IMR-90 (cell line): ENCODE measurements at regions not wholly inside any gene's neighbourhood (a gene's known extent, or its start where the extent isn't known, plus 50 kb on each side); places are given as distances from the start of the nearest gene placed in this dataset.

ENCODE experiments used
- ATAC-seq: fragments of 200-7000 bp; cut with Tn5 transposase; 2 replicates; pipeline ENCODE4 v1.9.1; 2020; ENCODE audit warnings: low read depth, mild to moderate bottlenecking, moderate library complexity
- BruUV-seq: library from RNA; stranded (reverse); fragments of 400-500 nt; replicated peaks from 2 replicates; lab custom pipeline; 2021; lab: Mats Ljungman, UMichigan
- CTCF ChIA-PET: fragments of 300-600 bp; formaldehyde crosslinking; extraction: SDS; loops from one replicate; lab custom pipeline; 2021; ENCODE audit warnings: antibody characterized with exemption; lab: Yijun Ruan, JAX
- POLR2A ChIA-PET: fragments of 300-600 bp; sonication (Branson Sonifier 250); formaldehyde crosslinking; loops from one replicate; lab custom pipeline; 2022; ENCODE audit warnings: antibody characterized with exemption; ENCODE audit not compliant: unreplicated experiment; lab: Charles Lee
- DNase-seq: peaks from one replicate; pipeline ENCODE4 v3.0.0; 2013
- H2AFZ ChIP-seq: replicated peaks from 2 replicates; pipeline ENCODE3; 2013; ENCODE audit warnings: low read length, mild to moderate bottlenecking; ENCODE audit not compliant: poor library complexity
- H2AK5ac ChIP-seq: 2 replicates; pipeline ENCODE4 v1.6.1; 2013; ENCODE audit warnings: low read depth, low read length, inconsistent platforms
- H2AK9ac ChIP-seq: replicated peaks from 2 replicates; pipeline ENCODE3; 2013; ENCODE audit warnings: mild to moderate bottlenecking, low read depth, low read length, moderate library complexity; ENCODE audit not compliant: poor library complexity
- H2BK120ac ChIP-seq: 2 replicates; pipeline ENCODE4 v1.6.1; 2013; ENCODE audit warnings: low read depth, low read length, inconsistent platforms
- H2BK15ac ChIP-seq: 3 replicates; pipeline ENCODE4 v1.6.1; 2013; ENCODE audit warnings: low read depth, low read length, inconsistent platforms
- H2BK20ac ChIP-seq: 2 replicates; pipeline ENCODE4 v1.6.1; 2013; ENCODE audit warnings: low read depth, mild to moderate bottlenecking, inconsistent platforms, low read length, moderate library complexity
- H2BK5ac ChIP-seq: 2 replicates; pipeline ENCODE4 v1.6.1; 2013; ENCODE audit warnings: mild to moderate bottlenecking, low read depth, low read length, inconsistent platforms; ENCODE audit not compliant: poor library complexity, severe bottlenecking
- H3K14ac ChIP-seq: replicated peaks from 2 replicates; pipeline ENCODE4 v1.6.1; 2013; ENCODE audit warnings: low read depth, low read length, inconsistent platforms
- H3K18ac ChIP-seq: 2 replicates; pipeline ENCODE4 v1.6.1; 2013; ENCODE audit warnings: low read depth, low read length, control low read depth
- H3K23ac ChIP-seq: 2 replicates; pipeline ENCODE4 v1.6.1; 2013; ENCODE audit warnings: low read depth, low read length, inconsistent platforms
- H3K27ac ChIP-seq: 2 replicates; pipeline ENCODE4 v1.5.1; 2013; ENCODE audit warnings: mild to moderate bottlenecking, control low read depth, low read length; ENCODE audit not compliant: insufficient read depth
- H3K27me3 ChIP-seq: 2 replicates; pipeline ENCODE4 v1.6.1; 2013; ENCODE audit warnings: low read length; ENCODE audit not compliant: control insufficient read depth, insufficient read depth
- H3K36me3 ChIP-seq: 2 replicates; pipeline ENCODE4 v1.6.1; 2013; ENCODE audit warnings: low read length, mixed read lengths; ENCODE audit not compliant: control insufficient read depth, insufficient read depth
- H3K4ac ChIP-seq: 2 replicates; pipeline ENCODE4 v1.6.1; 2013; ENCODE audit warnings: low read depth, low read length, inconsistent platforms
- H3K4me1 ChIP-seq: 2 replicates; pipeline ENCODE4 v1.6.1; 2013; ENCODE audit warnings: low read length, mixed read lengths; ENCODE audit not compliant: control insufficient read depth, insufficient read depth
- H3K4me2 ChIP-seq: 2 replicates; pipeline ENCODE4 v1.6.1; 2013; ENCODE audit warnings: low read depth, mild to moderate bottlenecking, control low read depth, low read length, moderate library complexity
- H3K4me3 ChIP-seq: 2 replicates; pipeline ENCODE4 v1.5.1; 2013; ENCODE audit warnings: low read depth, mild to moderate bottlenecking, control low read depth, low read length, moderate library complexity; ENCODE audit not compliant: insufficient read depth
- H3K56ac ChIP-seq: 2 replicates; pipeline ENCODE4 v1.6.1; 2013; ENCODE audit warnings: low read length, inconsistent platforms; ENCODE audit not compliant: insufficient read depth; ENCODE audit errors: extremely low read depth
- H3K79me1 ChIP-seq, 2 experiments: 2 replicates each; pipeline ENCODE4 v1.6.1; 2013; ENCODE audit warnings: low read length in 2 of 2, inconsistent platforms in 1 of 2, low read depth in 1 of 2
- H3K9ac ChIP-seq: 2 replicates; pipeline ENCODE4 v1.6.1; 2013; ENCODE audit warnings: low read depth, low read length, control low read depth
- H3K9me1 ChIP-seq: 2 replicates; pipeline ENCODE4 v1.6.1; 2013; ENCODE audit warnings: low read length, inconsistent platforms; ENCODE audit not compliant: insufficient read depth
- H3K9me3 ChIP-seq: 2 replicates; pipeline ENCODE4 v1.6.1; 2013; ENCODE audit warnings: low read length; ENCODE audit not compliant: control insufficient read depth, insufficient read depth
- H4K20me1 ChIP-seq: 2 replicates; pipeline ENCODE4 v1.6.1; 2013; ENCODE audit warnings: low read length, inconsistent platforms; ENCODE audit not compliant: insufficient read depth
- H4K5ac ChIP-seq: 2 replicates; pipeline ENCODE4 v1.6.1; 2013; ENCODE audit warnings: mild to moderate bottlenecking, low read depth, low read length, control low read depth
- H4K8ac ChIP-seq, 2 experiments: 2 replicates each; pipeline ENCODE4 v1.6.1; 2013; ENCODE audit warnings: low read depth in 2 of 2, low read length in 2 of 2, control low read depth in 1 of 2, inconsistent platforms in 1 of 2
- H4K91ac ChIP-seq: 2 replicates; pipeline ENCODE4 v1.6.1; 2013; ENCODE audit warnings: low read depth, low read length, inconsistent platforms; ENCODE audit not compliant: insufficient read depth
- BHLHE40 ChIP-seq: fragments of 150-350 bp; IDR thresholded peaks from 2 replicates; pipeline ENCODE4 v1.6.1; 2016; ENCODE audit warnings: mild to moderate bottlenecking, low read depth, low read length
- CEBPB ChIP-seq: IDR thresholded peaks from 2 replicates; pipeline ENCODE4 v1.6.1; 2012; ENCODE audit warnings: low read depth, low read length, improper control_type of control experiment
- CHD1 ChIP-seq: IDR thresholded peaks from 2 replicates; pipeline ENCODE4 v1.6.1; 2012; ENCODE audit warnings: low read depth, low read length, improper control_type of control experiment
- CTCF ChIP-seq: conservative IDR thresholded peaks from 2 replicates; pipeline ENCODE4 v1.5.1; 2012; ENCODE audit warnings: mild to moderate bottlenecking, low read depth, low read length, improper control_type of control experiment
- FOS ChIP-seq: fragments of 150-350 bp; IDR thresholded peaks from 2 replicates; pipeline ENCODE4 v1.6.1; 2016; ENCODE audit warnings: low read depth, low read length
- MAFK ChIP-seq: IDR thresholded peaks from 2 replicates; pipeline ENCODE4 v1.6.1; 2012; ENCODE audit warnings: low read depth, low read length, improper control_type of control experiment
- MAZ ChIP-seq: IDR thresholded peaks from 2 replicates; pipeline ENCODE4 v1.6.1; 2012; ENCODE audit warnings: low read depth, mild to moderate bottlenecking, low read length, improper control_type of control experiment, moderate library complexity, borderline replicate concordance
- MXI1 ChIP-seq: IDR thresholded peaks from 2 replicates; pipeline ENCODE4 v1.6.1; 2012; ENCODE audit warnings: low read depth, mild to moderate bottlenecking, low read length, moderate library complexity, borderline replicate concordance
- NFE2L2 ChIP-seq: fragments of 150-350 bp; IDR thresholded peaks from 2 replicates; pipeline ENCODE4 v1.6.1; 2016; ENCODE audit warnings: low read depth, mild to moderate bottlenecking, low read length
- POLR2A ChIP-seq: IDR thresholded peaks from 2 replicates; pipeline ENCODE4 v1.6.1; 2012; ENCODE audit warnings: mild to moderate bottlenecking, low read depth, low read length
- RAD21 ChIP-seq: IDR thresholded peaks from 2 replicates; pipeline ENCODE4 v1.6.1; 2012; ENCODE audit warnings: low read length, improper control_type of control experiment
- RCOR1 ChIP-seq: IDR thresholded peaks from 2 replicates; pipeline ENCODE4 v1.6.1; 2012; ENCODE audit warnings: mild to moderate bottlenecking, low read length, improper control_type of control experiment; ENCODE audit not compliant: insufficient replicate concordance
- RFX5 ChIP-seq: IDR thresholded peaks from 2 replicates; pipeline ENCODE4 v1.8.0; 2012; ENCODE audit warnings: low read depth, mild to moderate bottlenecking, low read length, moderate library complexity
- SMC3 ChIP-seq: fragments of 150-350 bp; IDR thresholded peaks from 2 replicates; pipeline ENCODE4 v1.6.1; 2016; ENCODE audit warnings: low read depth, mild to moderate bottlenecking, antibody characterized with exemption, low read length, moderate library complexity
- WGBS, 2 experiments: methylation state at CpG; one replicate each; pipeline versions ENCODE4 v1.1.5 to v1.1.7; 2013; ENCODE audit warnings: missing lambda C conversion rate in 2 of 2; ENCODE audit not compliant: insufficient read length in 1 of 2; ENCODE audit errors: extremely low coverage in 2 of 2; 5-methylcytosine and 5-hydroxymethylcytosine counted together
- dilution Hi-C: fragments of 300-500 bp; cut with HindIII; formaldehyde crosslinking; loops from one replicate; pipeline ENCODE4 v1.14.3; 2018; ENCODE audit warnings: low sequenced_read_pairs; ENCODE audit not compliant: unreplicated experiment
- in situ Hi-C: fragments of 300-500 bp; cut with MboI; formaldehyde crosslinking; loops from 3 replicates; pipeline ENCODE4 v1.14.3; 2019; ENCODE audit warnings: low sequenced_read_pairs, inconsistent platforms, mixed read lengths
- intact Hi-C: fragments of 100-400 bp; cut with micrococcal nuclease; formaldehyde crosslinking; loops from 2 replicates; pipeline ENCODE4 v1.10.0; 2022
- TF ChIP-seq, protein P1 (sequence below): fragments of 150-350 bp; IDR thresholded peaks from 2 replicates; pipeline ENCODE4 v1.6.1; 2016; ENCODE audit warnings: low read depth, mild to moderate bottlenecking, low read length, moderate library complexity, borderline replicate concordance
- TF ChIP-seq, protein P2 (sequence below): fragments of 150-350 bp; IDR thresholded peaks from 2 replicates; pipeline ENCODE4 v1.6.1; 2017; ENCODE audit warnings: mild to moderate bottlenecking, antibody characterized with exemption, low read length, low read depth

DNA sequence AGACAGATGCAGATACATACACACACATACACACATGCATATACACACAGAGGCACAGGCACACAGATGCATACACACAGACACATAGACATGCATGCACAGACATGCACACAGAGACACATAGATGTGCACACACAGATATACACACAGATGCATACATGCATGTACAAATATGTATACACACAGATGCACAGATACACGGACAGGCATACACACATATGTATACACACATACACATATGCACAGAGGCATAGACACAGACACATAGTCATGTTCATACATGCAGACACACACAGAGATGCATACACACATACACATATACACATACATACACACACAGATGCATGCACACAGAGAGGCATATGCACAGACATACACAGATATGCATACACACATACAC lies 437.3 kb upstream of the SMIM21 start:
- no peak overlapping the region for H3K14ac ChIP-seq
- H2BK15ac ChIP-seq, result no peak overlapping the region
- H2BK20ac ChIP-seq, result no peak overlapping the region
- no peak overlapping the region for H3K4me2 ChIP-seq
- in situ Hi-C loops, result no loop called here
- H4K5ac ChIP-seq, result no peak overlapping the region
- H2BK5ac ChIP-seq, result no peak overlapping the region
- no peak overlapping the region for H3K9ac ChIP-seq
- ChIA-PET POLR2A (no interaction called here), CTCF (no interaction called here)
- BruUV-seq, result no TSS peak
- H3K36me3 ChIP-seq, result no peaks in the 10 kb centered on the region
- H3K4me3 ChIP-seq, result no peak overlapping the region
- H4K20me1 ChIP-seq, result no peaks in the 10 kb centered on the region
- H2AFZ ChIP-seq, result no peak overlapping the region
- no peak for TF ChIP-seq CEBPB
- no peak for TF ChIP-seq MXI1
- no peak for TF ChIP-seq MAFK
- no peak for TF ChIP-seq POLR2A
- no peak for TF ChIP-seq CTCF
- TF ChIP-seq RAD21, result no peak
- TF ChIP-seq MAZ, result no peak
- no peak for TF ChIP-seq BHLHE40
- no peak for TF ChIP-seq CHD1
- TF ChIP-seq SMC3, result no peak
- no peak for TF ChIP-seq FOS
- no peak for TF ChIP-seq RCOR1
- TF ChIP-seq, protein P1, sequence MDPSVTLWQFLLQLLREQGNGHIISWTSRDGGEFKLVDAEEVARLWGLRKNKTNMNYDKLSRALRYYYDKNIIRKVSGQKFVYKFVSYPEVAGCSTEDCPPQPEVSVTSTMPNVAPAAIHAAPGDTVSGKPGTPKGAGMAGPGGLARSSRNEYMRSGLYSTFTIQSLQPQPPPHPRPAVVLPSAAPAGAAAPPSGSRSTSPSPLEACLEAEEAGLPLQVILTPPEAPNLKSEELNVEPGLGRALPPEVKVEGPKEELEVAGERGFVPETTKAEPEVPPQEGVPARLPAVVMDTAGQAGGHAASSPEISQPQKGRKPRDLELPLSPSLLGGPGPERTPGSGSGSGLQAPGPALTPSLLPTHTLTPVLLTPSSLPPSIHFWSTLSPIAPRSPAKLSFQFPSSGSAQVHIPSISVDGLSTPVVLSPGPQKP, result no peak
- TF ChIP-seq, protein P2, sequence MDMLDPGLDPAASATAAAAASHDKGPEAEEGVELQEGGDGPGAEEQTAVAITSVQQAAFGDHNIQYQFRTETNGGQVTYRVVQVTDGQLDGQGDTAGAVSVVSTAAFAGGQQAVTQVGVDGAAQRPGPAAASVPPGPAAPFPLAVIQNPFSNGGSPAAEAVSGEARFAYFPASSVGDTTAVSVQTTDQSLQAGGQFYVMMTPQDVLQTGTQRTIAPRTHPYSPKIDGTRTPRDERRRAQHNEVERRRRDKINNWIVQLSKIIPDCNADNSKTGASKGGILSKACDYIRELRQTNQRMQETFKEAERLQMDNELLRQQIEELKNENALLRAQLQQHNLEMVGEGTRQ, result no peak
- TF ChIP-seq RFX5, result no peak
- TF ChIP-seq NFE2L2, result no peak
- H4K91ac ChIP-seq, result no peak overlapping the region
- no peaks in the 10 kb centered on the region for H3K4me1 ChIP-seq
- H3K27ac ChIP-seq, result no peak overlapping the region
- no peak overlapping the region for H4K8ac ChIP-seq
- intact Hi-C loops, result no loop called here
- no peak overlapping the region for H3K4ac ChIP-seq
- no peak for DNase-seq
- no peak overlapping the region for H2AK9ac ChIP-seq
- dilution Hi-C loops, result no loop called here
- no peak overlapping the region for H3K56ac ChIP-seq
- no peaks in the 10 kb centered on the region for H3K79me1 ChIP-seq
- peaks cover 7% of the 10 kb centered on the region for H3K9me3 ChIP-seq
- ATAC-seq, result no peak
- H2AK5ac ChIP-seq, result no peak overlapping the region
- WGBS, 2 experiments, result 50% methylated on average over 1 of the region's 1 CpG; no CpG with 5 or more reads in 1 of the 2 experiments
- no peaks in the 10 kb centered on the region for H3K9me1 ChIP-seq
- H3K18ac ChIP-seq, result no peak overlapping the region
- H3K23ac ChIP-seq, result no peak overlapping the region
- H3K27me3 ChIP-seq, result no peaks in the 10 kb centered on the region
- no peak overlapping the region for H2BK120ac ChIP-seq
